ENCODE measurements at regions not wholly inside any gene's neighbourhood (a gene's known extent, or its start where the extent isn't known, plus 50 kb on each side); places are given as distances from the start of the nearest gene placed in this dataset.

- no peak for DNase-seq
- H3K9me3 ChIP-seq (ENCODE audit: control insufficient read depth in 2 of 3, insufficient read depth in 1 of 3, low read length in 3 of 3), result no peaks in the 10 kb centered on the region
- intact Hi-C loops (cut with DNase I), result no loop called here
Observed at GRCh38 chr10:10197423-10197822, 820.2 kb upstream of the CELF2 start.

GRCh38 chr10:10198363-10198762, 819.3 kb upstream of the CELF2 start:
- no peak for TF ChIP-seq CTCF (IDR thresholded peaks at IDR 0.05; ENCODE audit: borderline replicate concordance, extremely low read depth, insufficient read depth)
- intact Hi-C loops (cut with DNase I), result no loop called here
- H3K4me1 ChIP-seq (ENCODE audit: control insufficient read depth in 2 of 3, insufficient read depth in 2 of 3, low read depth in 1 of 3, low read length in 3 of 3), result no peaks in the 10 kb centered on the region
- no peak overlapping the region for H3K9ac ChIP-seq (ENCODE audit: low read length in 3 of 3)
- H3K4me3 ChIP-seq (ENCODE audit: low read length in 3 of 3), result no peak overlapping the region
- FAIRE-seq, result no peak
- peaks cover 0 to 6% (median 0%) of the 10 kb centered on the region in 3 donors for H3K9me3 ChIP-seq (ENCODE audit: control insufficient read depth in 2 of 3, insufficient read depth in 1 of 3, low read length in 3 of 3)
- DNase-seq, result no peak
- no peak overlapping the region for H3K27ac ChIP-seq (ENCODE audit: low read depth in 2 of 2, low read length in 2 of 2)
- H3K36me3 ChIP-seq (ENCODE audit: control insufficient read depth in 2 of 3, insufficient read depth in 3 of 3, low read length in 3 of 3), result no peaks in the 10 kb centered on the region
- H3K27me3 ChIP-seq (ENCODE audit: control insufficient read depth, insufficient read depth, low read length), result no peaks in the 10 kb centered on the region

More at GRCh38 chr10:10197423-10197822, 820.2 kb upstream of the CELF2 start:
- Histone ChIP-seq H3K9ac (ENCODE audit: low read length in 3 of 3) (no peak overlapping the region), H3K36me3 (ENCODE audit: control insufficient read depth in 2 of 3, insufficient read depth in 3 of 3, low read length in 3 of 3) (no peaks in the 10 kb centered on the region), H3K27me3 (ENCODE audit: control insufficient read depth, insufficient read depth, low read length) (no peaks in the 10 kb centered on the region), H3K27ac (ENCODE audit: low read depth in 2 of 2, low read length in 2 of 2) (no peak overlapping the region), H3K4me1 (ENCODE audit: control insufficient read depth in 2 of 3, insufficient read depth in 2 of 3, low read depth in 1 of 3, low read length in 3 of 3) (no peaks in the 10 kb centered on the region), H3K4me3 (ENCODE audit: low read length in 3 of 3) (no peak overlapping the region)
- TF ChIP-seq CTCF (IDR thresholded peaks at IDR 0.05; ENCODE audit: borderline replicate concordance, extremely low read depth, insufficient read depth), result no peak
- no peak for FAIRE-seq

GRCh38 chr10:10204415-10204814, 813.3 kb upstream of the CELF2 start:
- no peak for FAIRE-seq
- H3K4me3 ChIP-seq (ENCODE audit: low read length in 3 of 3), result no peak overlapping the region
- peaks cover 0 to 8% (median 0%) of the 10 kb centered on the region in 3 donors for H3K9me3 ChIP-seq (ENCODE audit: control insufficient read depth in 2 of 3, insufficient read depth in 1 of 3, low read length in 3 of 3)
- H3K36me3 ChIP-seq (ENCODE audit: control insufficient read depth in 2 of 3, insufficient read depth in 3 of 3, low read length in 3 of 3), result no peaks in the 10 kb centered on the region
- H3K9ac ChIP-seq (ENCODE audit: low read length in 3 of 3), result no peak overlapping the region
- H3K27me3 ChIP-seq (ENCODE audit: control insufficient read depth, insufficient read depth, low read length), result no peaks in the 10 kb centered on the region
- H3K27ac ChIP-seq (ENCODE audit: low read depth in 2 of 2, low read length in 2 of 2), result no peak overlapping the region
- no peaks in the 10 kb centered on the region for H3K4me1 ChIP-seq (ENCODE audit: control insufficient read depth in 2 of 3, insufficient read depth in 2 of 3, low read depth in 1 of 3, low read length in 3 of 3)
- DNase-seq, result no peak
- intact Hi-C loops (cut with DNase I), result no loop called here
- no peak for TF ChIP-seq CTCF (IDR thresholded peaks at IDR 0.05; ENCODE audit: borderline replicate concordance, extremely low read depth, insufficient read depth)

- no peak for DNase-seq
- Histone ChIP-seq H3K9me3 (ENCODE audit: control insufficient read depth in 2 of 3, insufficient read depth in 1 of 3, low read length in 3 of 3) (peaks cover 0 to 8% (median 0%) of the 10 kb centered on the region in 3 donors), H3K4me3 (ENCODE audit: low read length in 3 of 3) (no peak overlapping the region), H3K27me3 (ENCODE audit: control insufficient read depth, insufficient read depth, low read length) (no peaks in the 10 kb centered on the region), H3K9ac (ENCODE audit: low read length in 3 of 3) (no peak overlapping the region), H3K27ac (ENCODE audit: low read depth in 2 of 2, low read length in 2 of 2) (no peak overlapping the region), H3K36me3 (ENCODE audit: control insufficient read depth in 2 of 3, insufficient read depth in 3 of 3, low read length in 3 of 3) (no peaks in the 10 kb centered on the region), H3K4me1 (ENCODE audit: control insufficient read depth in 2 of 3, insufficient read depth in 2 of 3, low read depth in 1 of 3, low read length in 3 of 3) (no peaks in the 10 kb centered on the region)
- intact Hi-C loops (cut with DNase I), result no loop called here
- no peak for FAIRE-seq
- no peak for TF ChIP-seq CTCF (IDR thresholded peaks at IDR 0.05; ENCODE audit: borderline replicate concordance, extremely low read depth, insufficient read depth)
Observed at GRCh38 chr10:10205906-10206305, 811.8 kb upstream of the CELF2 start.

All from kidney (tissue), 13 donors.